ENCODE measurements at regions not wholly inside any gene's neighbourhood (a gene's known extent, or its start where the extent isn't known, plus 50 kb on each side); places are given as distances from the start of the nearest gene placed in this dataset.

DNA sequence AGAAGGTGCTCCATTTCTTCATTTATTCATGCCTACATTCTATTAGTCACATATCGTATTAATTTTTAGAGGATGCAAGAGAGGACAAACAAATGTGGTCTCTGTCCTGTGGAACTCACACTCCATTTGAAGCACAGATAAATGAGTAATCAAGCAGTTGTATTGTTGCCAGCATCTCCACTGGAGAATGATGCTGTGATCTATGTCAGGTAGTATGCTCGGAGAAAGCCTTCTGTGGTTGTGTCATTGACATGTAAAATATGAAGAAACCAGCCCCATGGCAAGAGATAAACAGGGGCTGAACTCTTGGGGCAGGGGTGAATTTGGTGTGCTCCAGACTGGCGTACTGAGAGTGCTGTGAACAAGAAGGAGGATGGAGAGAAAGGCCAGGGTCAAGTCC is 101.2 kb downstream of the FASLG start:
- Histone ChIP-seq H2BK120ac (ENCODE audit: low read depth, low read length, poor library complexity, severe bottlenecking) (no peak overlapping the region), H2BK5ac (ENCODE audit: insufficient read length, low read length) (no peak overlapping the region), H3K14ac (ENCODE audit: insufficient read depth, low read length) (no peak overlapping the region), H2AFZ (ENCODE audit: low read length) (no peak overlapping the region), H3K23ac (ENCODE audit: insufficient read length, low read depth, low read length) (no peak overlapping the region), H3K4me2 (ENCODE audit: insufficient read depth, insufficient read length, low read length) (no peak overlapping the region), H4K8ac (replicated peaks; ENCODE audit: insufficient read length, low read depth, low read length) (no peak overlapping the region), H3K27ac (ENCODE audit: insufficient read length, low read depth, low read length) (no peak overlapping the region), H3K56ac (ENCODE audit: insufficient read length, low read depth, low read length) (no peak overlapping the region), H3K9ac (ENCODE audit: extremely low read depth, insufficient read length, low read length) (no peak overlapping the region), H3K4ac (ENCODE audit: low read depth, low read length) (no peak overlapping the region), H2BK20ac (ENCODE audit: low read depth, low read length, poor library complexity, severe bottlenecking) (no peak overlapping the region), H3K79me2 (ENCODE audit: insufficient read depth, low read length) (no peaks in the 10 kb centered on the region), H3K9me3 (ENCODE audit: control insufficient read depth, low read depth, low read length) (no peaks in the 10 kb centered on the region), H3K4me1 (ENCODE audit: insufficient read depth, low read length) (no peaks in the 10 kb centered on the region), H3K79me1 (ENCODE audit: insufficient read depth, low read depth, low read length, poor library complexity, severe bottlenecking) (no peaks in the 10 kb centered on the region), H4K91ac (ENCODE audit: insufficient read length, low read depth, low read length) (no peak overlapping the region), H3K18ac (ENCODE audit: insufficient read length, low read depth, low read length) (no peak overlapping the region), H2BK12ac (ENCODE audit: insufficient read length, low read depth, low read length) (no peak overlapping the region), H2BK15ac (ENCODE audit: low read depth, low read length) (no peak overlapping the region), H3K27me3 (ENCODE audit: insufficient read depth, low read length) (no peaks in the 10 kb centered on the region), H4K5ac (ENCODE audit: insufficient read length, low read depth, low read length) (no peak overlapping the region), H4K20me1 (ENCODE audit: control insufficient read depth, insufficient read depth, insufficient read length) (no peaks in the 10 kb centered on the region), H3K23me2 (ENCODE audit: insufficient read length, low read depth, low read length, poor library complexity, severe bottlenecking) (no peaks in the 10 kb centered on the region), H2AK5ac (ENCODE audit: insufficient read length, low read length) (no peak overlapping the region), H3T11ph (ENCODE audit: low read length) (no peak overlapping the region)
- Mint-ChIP-seq H3K27ac (no peak overlapping the region), H3K27me3 (ENCODE audit: low read depth) (no peaks in the 10 kb centered on the region; the same call in 1 of the 2 replicates), H3K4me1 (no peaks in the 10 kb centered on the region), H3K9me3 (no peaks in the 10 kb centered on the region), H3K4me3 (no peak overlapping the region), H3K36me3 (ENCODE audit: insufficient read depth in 1 of 3, low read depth in 3 of 3) (no peaks in the 10 kb centered on the region)
- DNase-seq: no peak
- WGBS (ENCODE audit: extremely low coverage, insufficient read length, low lambda C conversion rate): no CpG with 5 or more reads among the region's 3 CpGs
- TF ChIP-seq, protein P1, sequence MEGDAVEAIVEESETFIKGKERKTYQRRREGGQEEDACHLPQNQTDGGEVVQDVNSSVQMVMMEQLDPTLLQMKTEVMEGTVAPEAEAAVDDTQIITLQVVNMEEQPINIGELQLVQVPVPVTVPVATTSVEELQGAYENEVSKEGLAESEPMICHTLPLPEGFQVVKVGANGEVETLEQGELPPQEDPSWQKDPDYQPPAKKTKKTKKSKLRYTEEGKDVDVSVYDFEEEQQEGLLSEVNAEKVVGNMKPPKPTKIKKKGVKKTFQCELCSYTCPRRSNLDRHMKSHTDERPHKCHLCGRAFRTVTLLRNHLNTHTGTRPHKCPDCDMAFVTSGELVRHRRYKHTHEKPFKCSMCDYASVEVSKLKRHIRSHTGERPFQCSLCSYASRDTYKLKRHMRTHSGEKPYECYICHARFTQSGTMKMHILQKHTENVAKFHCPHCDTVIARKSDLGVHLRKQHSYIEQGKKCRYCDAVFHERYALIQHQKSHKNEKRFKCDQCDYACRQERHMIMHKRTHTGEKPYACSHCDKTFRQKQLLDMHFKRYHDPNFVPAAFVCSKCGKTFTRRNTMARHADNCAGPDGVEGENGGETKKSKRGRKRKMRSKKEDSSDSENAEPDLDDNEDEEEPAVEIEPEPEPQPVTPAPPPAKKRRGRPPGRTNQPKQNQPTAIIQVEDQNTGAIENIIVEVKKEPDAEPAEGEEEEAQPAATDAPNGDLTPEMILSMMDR (conservative IDR thresholded peaks at IDR 0.05): no peak

All from H9 (cell line).